ENCODE measurements at regions not wholly inside any gene's neighbourhood (a gene's known extent, or its start where the extent isn't known, plus 50 kb on each side); places are given as distances from the start of the nearest gene placed in this dataset.

- intact Hi-C loops (cut with DNase I): no loop called here
- H3K27me3 ChIP-seq: no peaks in the 10 kb centered on the region
- H3K9me3 ChIP-seq: no peaks in the 10 kb centered on the region
- no peaks in the 10 kb centered on the region for H3K36me3 ChIP-seq
- 91 to 95% methylated on average over 5 of the region's 5 CpGs for WGBS, 2 donors
- no peak overlapping the region for H3K27ac ChIP-seq
- no peak for DNase-seq
- TF ChIP-seq POLR2A (IDR thresholded peaks at IDR 0.05) (no peak), CTCF (IDR thresholded peaks at IDR 0.05) (no peak)
- H3K4me3 ChIP-seq: no peak overlapping the region
- no peaks in the 10 kb centered on the region for H3K4me1 ChIP-seq
These were observed 120.2 kb upstream of the ESRRG start for GRCh38 chr1:216843409-216843808.

- Histone ChIP-seq H3K9me3 (no peaks in the 10 kb centered on the region), H3K27ac (no peak overlapping the region), H3K27me3 (no peaks in the 10 kb centered on the region), H3K4me3 (no peak overlapping the region), H3K36me3 (no peaks in the 10 kb centered on the region), H3K4me1 (no peaks in the 10 kb centered on the region)
- no peak for DNase-seq
- TF ChIP-seq POLR2A (IDR thresholded peaks at IDR 0.05) (no peak), CTCF (IDR thresholded peaks at IDR 0.05) (no peak)
- WGBS, 2 donors: 86% methylated on average over 3 of the region's 3 CpGs
- intact Hi-C loops (cut with DNase I): no loop called here
These were observed 117.9 kb upstream of the ESRRG start for GRCh38 chr1:216841165-216841564.

GRCh38 chr1:216836316-216836715 is 113.1 kb upstream of the ESRRG start:
- WGBS, 2 donors: 73 to 82% methylated on average over 3 of the region's 3 CpGs
- intact Hi-C loops (cut with DNase I): no loop called here
- Histone ChIP-seq H3K27ac (no peak overlapping the region), H3K27me3 (no peaks in the 10 kb centered on the region), H3K9me3 (no peaks in the 10 kb centered on the region), H3K4me3 (no peak overlapping the region), H3K36me3 (no peaks in the 10 kb centered on the region), H3K4me1 (no peaks in the 10 kb centered on the region)
- TF ChIP-seq CTCF (IDR thresholded peaks at IDR 0.05): no peak
- no peak for TF ChIP-seq POLR2A (IDR thresholded peaks at IDR 0.05)
- no peak for DNase-seq

GRCh38 chr1:216833509-216833908 is 110.3 kb upstream of the ESRRG start:
- Histone ChIP-seq H3K4me3 (no peak overlapping the region), H3K36me3 (no peaks in the 10 kb centered on the region), H3K4me1 (no peaks in the 10 kb centered on the region), H3K27me3 (no peaks in the 10 kb centered on the region), H3K9me3 (no peaks in the 10 kb centered on the region), H3K27ac (no peak overlapping the region)
- DNase-seq: no peak
- TF ChIP-seq CTCF (IDR thresholded peaks at IDR 0.05): no peak
- TF ChIP-seq POLR2A (IDR thresholded peaks at IDR 0.05): no peak
- WGBS, 2 donors: 54 to 64% methylated on average over 2 to 4 of the region's 4 CpGs
- intact Hi-C loops (cut with DNase I): no loop called here

GRCh38 chr1:216832192-216832591 is 109.0 kb upstream of the ESRRG start:
- Histone ChIP-seq H3K4me3 (no peak overlapping the region), H3K9me3 (no peaks in the 10 kb centered on the region), H3K27ac (no peak overlapping the region), H3K27me3 (no peaks in the 10 kb centered on the region), H3K4me1 (no peaks in the 10 kb centered on the region), H3K36me3 (no peaks in the 10 kb centered on the region)
- intact Hi-C loops (cut with DNase I): no loop called here
- DNase-seq: no peak
- TF ChIP-seq CTCF (IDR thresholded peaks at IDR 0.05) (no peak), POLR2A (IDR thresholded peaks at IDR 0.05) (no peak)
- WGBS, 2 donors: 79 to 85% methylated on average over 2 to 3 of the region's 3 CpGs
